NCI-H82 treated with DMSO at 0.1 percent for 48 hours (cell line): ENCODE measurements at regions not wholly inside any gene's neighbourhood (a gene's known extent, or its start where the extent isn't known, plus 50 kb on each side); places are given as distances from the start of the nearest gene placed in this dataset.

Experiments used
- DNase-seq: peaks from one replicate; lab custom pipeline; 2025; ENCODE audit not compliant: unreplicated experiment; lab: John Stamatoyannopoulos, UW

DNA sequence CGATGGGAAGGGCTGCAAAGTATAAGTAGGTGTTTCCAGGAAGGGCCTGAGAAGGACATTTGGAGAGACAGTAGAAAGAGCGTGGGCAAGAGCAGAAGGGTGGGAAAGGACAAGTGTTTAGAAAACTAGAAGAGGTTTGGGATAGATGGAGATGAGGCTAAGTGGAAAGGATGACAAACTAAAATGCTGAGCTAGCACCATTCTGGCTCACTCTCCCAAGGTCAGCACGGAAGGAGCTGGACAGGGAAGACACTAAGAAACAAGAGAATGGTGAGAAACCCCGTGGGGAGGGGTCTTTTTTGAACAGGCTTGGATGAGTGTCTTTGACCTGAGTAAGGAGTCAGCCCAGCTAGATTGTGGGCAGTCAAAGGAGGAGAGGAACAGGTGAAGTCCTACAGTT is 286.0 kb downstream of the CDK5RAP2 start:
- no peak for DNase-seq

DNA sequence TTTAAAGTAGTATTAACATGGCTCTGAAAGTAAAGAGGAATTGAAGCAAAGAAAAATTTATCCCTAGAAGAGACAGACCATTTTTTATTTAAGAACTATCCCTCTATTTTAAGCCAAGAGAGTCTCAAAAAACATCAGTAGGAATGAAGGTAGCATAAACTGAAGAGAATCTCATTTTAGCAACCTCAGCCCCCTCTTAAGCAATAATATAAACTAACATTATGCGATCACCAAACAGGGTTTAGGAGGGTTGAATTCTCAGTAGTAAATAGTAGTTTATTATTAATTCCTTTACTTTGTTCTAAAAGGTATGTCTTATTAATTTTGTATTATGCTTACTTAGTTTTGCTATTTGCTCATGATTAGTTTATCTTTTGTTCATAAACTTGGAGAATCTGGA is 287.4 kb downstream of the CDK5RAP2 start:
- no peak for DNase-seq

GRCh38 chr9:120291050-120291449 is 288.9 kb downstream of the CDK5RAP2 start:
- DNase-seq, result no peak

- no peak for DNase-seq
Observed at GRCh38 chr9:120289990-120290975, 289.7 kb downstream of the CDK5RAP2 start.

DNA sequence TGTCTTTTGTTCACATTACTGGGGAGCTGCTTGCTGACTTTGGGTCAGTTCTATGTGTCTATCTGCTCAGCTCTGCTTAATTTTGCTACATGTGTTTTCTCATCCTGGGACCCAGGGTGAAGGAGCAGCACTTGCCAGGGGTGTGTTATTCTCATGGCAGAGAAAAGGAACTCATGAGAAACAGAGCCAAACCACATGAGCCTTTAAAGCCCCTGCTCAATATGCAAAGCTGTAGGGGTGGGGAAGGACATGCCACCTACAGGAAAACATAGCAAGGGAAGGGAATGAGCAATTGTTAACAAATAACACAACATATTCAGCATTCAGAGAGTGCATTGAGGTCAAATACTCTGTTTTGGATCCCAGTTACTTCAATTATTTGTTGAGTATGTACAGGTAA is 290.9 kb downstream of the CDK5RAP2 start:
- DNase-seq, result no peak

GRCh38 chr9:120286530-120286929 is 293.4 kb downstream of the CDK5RAP2 start:
- no peak for DNase-seq

- DNase-seq, result no peak
Observed at GRCh38 chr9:120284821-120285220, 295.1 kb downstream of the CDK5RAP2 start.

- DNase-seq, result no peak
Observed at GRCh38 chr9:120281665-120282064, 298.3 kb downstream of the CDK5RAP2 start.

- DNase-seq, result no peak
Observed at GRCh38 chr9:120267929-120268328, 312.0 kb downstream of the CDK5RAP2 start.

GRCh38 chr9:120265791-120266190 is 314.2 kb downstream of the CDK5RAP2 start:
- DNase-seq, result no peak

DNA sequence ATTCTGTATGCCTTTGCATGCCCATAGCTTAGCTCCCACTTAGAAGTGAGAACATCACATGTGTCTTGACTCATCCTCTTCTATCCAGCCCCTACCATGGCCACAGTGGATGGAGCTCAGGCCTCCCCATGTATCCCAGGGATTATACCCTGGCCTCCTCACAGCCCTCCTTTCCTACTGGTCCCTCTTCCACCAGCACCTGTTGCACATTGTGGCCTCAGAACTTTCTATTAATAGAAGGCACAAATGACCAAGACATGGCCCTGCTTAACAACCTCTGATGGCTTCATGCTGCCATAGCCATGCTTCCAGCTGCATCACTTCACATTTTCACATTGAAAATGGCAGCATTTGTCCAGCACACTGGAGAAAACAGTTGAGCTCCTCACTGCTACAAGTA is 315.4 kb downstream of the CDK5RAP2 start:
- DNase-seq, result no peak

- no peak for DNase-seq
Observed at GRCh38 chr9:120263836-120264235, 316.1 kb downstream of the CDK5RAP2 start.

- DNase-seq, result no peak
Observed at GRCh38 chr9:120261419-120261818, 318.5 kb downstream of the CDK5RAP2 start.

DNA sequence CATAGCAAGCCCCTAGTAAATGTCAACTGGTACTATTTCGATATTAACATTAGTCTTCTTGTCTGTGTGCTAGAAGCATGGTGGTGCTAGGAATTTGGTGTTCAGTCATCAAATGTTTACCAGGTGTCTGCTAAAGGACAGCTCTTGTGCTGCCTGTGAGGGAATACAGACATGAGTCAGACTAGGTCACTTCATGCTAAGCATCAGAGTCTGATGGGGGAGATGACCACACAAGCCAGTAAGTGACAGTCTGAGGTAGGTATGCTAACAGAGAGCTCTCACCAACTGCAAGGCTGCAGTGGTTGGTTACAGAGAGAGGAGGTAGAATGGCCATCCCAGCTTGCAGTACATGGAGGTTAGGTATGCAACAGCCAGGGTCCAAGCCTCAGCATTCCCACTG is 320.9 kb downstream of the CDK5RAP2 start:
- no peak for DNase-seq

DNA sequence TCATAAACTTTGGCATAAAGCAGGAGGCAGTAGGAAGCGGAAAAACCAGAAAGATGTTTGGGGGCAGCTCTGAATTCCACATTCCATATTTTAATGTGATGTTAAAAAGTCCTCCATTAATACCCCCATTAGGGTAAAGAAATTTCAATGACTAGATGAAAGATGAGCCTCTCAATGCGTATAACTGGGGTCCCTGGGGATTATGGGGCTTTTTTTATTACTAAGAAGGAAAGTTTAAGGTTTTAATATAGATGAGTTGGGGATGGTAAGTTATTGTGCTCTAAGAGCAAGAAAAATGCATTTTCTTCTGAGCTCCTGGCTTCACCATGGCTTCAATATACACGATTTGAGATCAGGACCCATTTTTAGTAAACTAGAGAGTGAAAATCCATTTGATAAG is 321.9 kb downstream of the CDK5RAP2 start:
- no peak for DNase-seq

DNA sequence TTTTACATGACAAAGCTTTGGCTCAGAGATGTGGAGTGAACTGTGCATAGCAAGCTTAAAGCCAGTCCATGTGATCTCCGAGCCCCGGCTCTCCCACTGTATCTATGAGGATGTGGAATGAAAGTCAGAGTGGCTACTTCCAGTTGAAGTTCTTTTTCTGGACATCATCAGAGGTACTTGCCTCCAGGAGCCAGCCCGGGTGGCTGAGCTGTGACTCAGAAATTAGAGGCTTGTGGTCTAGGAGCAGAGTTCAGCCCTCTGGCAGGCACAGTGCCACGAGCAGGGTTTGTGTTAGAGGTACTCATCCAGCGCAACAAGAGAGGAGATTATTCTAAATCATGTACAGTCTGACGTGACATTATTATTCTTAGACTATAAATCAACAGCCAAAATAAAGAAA is 322.5 kb downstream of the CDK5RAP2 start:
- DNase-seq, result no peak

GRCh38 chr9:120256146-120256545 is 323.8 kb downstream of the CDK5RAP2 start:
- no peak for DNase-seq

- no peak for DNase-seq
Observed at GRCh38 chr9:120252248-120252647, 327.7 kb downstream of the CDK5RAP2 start.

- DNase-seq, result no peak
Observed at GRCh38 chr9:120242116-120242811, 337.7 kb downstream of the CDK5RAP2 start.

GRCh38 chr9:120236596-120236995 is 343.4 kb downstream of the CDK5RAP2 start:
- no peak for DNase-seq

DNA sequence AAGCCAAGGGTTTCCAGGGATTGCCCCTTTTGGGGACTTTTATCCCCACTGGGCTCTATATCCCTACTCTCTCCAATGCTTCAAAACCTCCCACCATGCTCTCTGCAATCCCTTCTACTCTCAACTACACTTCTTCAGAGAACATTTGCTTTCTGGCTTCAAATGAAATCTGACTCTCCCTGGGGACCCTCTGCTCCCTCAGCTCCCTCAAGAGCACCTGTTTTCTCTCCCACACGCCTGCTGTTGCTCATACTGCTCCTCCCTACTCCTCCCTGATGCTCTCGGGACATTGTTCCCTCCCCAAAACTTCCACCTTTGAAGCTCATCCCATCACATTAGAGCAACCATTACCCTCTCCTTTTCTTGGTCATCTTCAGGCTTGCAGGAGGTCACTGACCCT is 344.9 kb downstream of the CDK5RAP2 start:
- DNase-seq, result peak; percentile 6

GRCh38 chr9:120230227-120230626 is 349.7 kb downstream of the CDK5RAP2 start:
- no peak for DNase-seq
